GM12865 (cell line): ENCODE measurements at regions not wholly inside any gene's neighbourhood (a gene's known extent, or its start where the extent isn't known, plus 50 kb on each side); places are given as distances from the start of the nearest gene placed in this dataset.

Experiments
- DNase-seq: peaks from one replicate; pipeline ENCODE4 v3.0.0; 2010; ENCODE audit warnings: low read depth
- H3K4me3 ChIP-seq: 2 replicates; pipeline ENCODE4 v1.5.1; 2011; ENCODE audit warnings: mild to moderate bottlenecking, low read depth, low read length, control low read depth
- TF ChIP-seq, protein P1 (sequence below): IDR thresholded peaks from 2 replicates; pipeline ENCODE4 v1.5.1; 2011; ENCODE audit warnings: low read length, control low read depth, low read depth, inconsistent platforms; ENCODE audit not compliant: insufficient read depth; ENCODE audit errors: missing control alignments

DNA sequence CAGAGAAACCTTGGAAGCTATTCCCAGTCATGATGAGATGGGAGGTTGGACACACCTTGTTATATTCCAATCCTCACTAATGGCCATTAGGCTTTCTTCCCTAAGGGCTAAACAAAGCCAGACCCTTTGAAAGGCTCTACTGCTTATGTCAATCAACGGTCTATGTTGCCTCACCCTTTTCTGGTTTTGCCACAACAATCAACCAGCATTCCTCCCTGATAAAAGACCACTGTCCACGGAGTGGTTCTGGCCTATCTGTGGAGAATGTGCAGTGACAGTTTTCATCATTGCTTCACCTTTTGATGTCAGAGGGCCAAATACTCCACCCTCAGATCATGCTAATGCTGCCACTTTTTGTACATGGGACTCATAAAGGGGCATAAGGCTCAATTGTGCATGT is 913.4 kb downstream of the RPA4 start:
- DNase-seq: no peak
- TF ChIP-seq, protein P1, sequence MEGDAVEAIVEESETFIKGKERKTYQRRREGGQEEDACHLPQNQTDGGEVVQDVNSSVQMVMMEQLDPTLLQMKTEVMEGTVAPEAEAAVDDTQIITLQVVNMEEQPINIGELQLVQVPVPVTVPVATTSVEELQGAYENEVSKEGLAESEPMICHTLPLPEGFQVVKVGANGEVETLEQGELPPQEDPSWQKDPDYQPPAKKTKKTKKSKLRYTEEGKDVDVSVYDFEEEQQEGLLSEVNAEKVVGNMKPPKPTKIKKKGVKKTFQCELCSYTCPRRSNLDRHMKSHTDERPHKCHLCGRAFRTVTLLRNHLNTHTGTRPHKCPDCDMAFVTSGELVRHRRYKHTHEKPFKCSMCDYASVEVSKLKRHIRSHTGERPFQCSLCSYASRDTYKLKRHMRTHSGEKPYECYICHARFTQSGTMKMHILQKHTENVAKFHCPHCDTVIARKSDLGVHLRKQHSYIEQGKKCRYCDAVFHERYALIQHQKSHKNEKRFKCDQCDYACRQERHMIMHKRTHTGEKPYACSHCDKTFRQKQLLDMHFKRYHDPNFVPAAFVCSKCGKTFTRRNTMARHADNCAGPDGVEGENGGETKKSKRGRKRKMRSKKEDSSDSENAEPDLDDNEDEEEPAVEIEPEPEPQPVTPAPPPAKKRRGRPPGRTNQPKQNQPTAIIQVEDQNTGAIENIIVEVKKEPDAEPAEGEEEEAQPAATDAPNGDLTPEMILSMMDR: no peak
- H3K4me3 ChIP-seq: no peak overlapping the region

DNA sequence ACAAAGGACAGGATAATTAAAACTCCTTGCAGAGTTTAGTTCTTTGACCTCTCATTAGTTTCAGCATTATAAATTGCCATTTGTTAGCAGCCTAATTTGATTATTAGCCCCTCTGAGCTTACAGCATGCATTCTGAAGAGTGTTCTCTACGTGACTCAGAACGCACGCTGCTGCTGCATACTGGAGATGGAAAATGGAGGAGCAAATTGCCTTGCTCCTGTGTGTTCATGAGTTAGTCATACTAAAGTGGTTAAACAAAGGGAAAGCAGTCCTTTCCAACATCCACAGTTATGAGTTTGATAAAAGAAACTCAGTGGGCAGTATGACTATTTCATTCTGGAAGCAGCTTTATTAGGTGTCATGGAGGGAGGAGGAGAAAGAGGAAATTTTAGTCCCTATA is 922.5 kb downstream of the RPA4 start:
- H3K4me3 ChIP-seq: no peak overlapping the region

GRCh38 chrX:97806946-97807345 is 923.2 kb downstream of the RPA4 start:
- TF ChIP-seq, protein P1: no peak
- no peak for DNase-seq
- no peak overlapping the region for H3K4me3 ChIP-seq

More for the DNA sequence above, 922.5 kb downstream of the RPA4 start:
- DNase-seq: no peak
- TF ChIP-seq, protein P1: no peak

GRCh38 chrX:97820170-97820569 is 936.5 kb downstream of the RPA4 start:
- H3K4me3 ChIP-seq: no peak overlapping the region
- no peak for DNase-seq
- TF ChIP-seq, protein P1: no peak

DNA sequence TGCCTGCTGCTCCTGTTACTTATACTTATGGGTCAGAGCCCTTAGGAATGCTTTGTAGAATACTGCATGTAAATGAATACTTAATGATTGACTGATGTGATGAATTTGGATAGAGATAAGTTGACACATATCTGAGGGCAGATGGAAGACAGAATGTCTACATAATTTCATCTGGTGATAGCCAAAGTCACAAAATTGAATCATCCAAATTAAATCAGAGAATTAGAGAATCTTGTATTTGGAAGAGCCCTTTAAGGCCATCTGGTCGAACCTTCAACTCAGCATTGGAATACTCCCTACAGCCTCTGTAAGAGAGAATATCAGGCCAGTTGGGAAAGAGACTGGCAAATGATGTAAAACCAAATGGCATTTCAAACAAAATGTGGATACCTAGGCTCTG is 944.8 kb downstream of the RPA4 start:
- no peak overlapping the region for H3K4me3 ChIP-seq
- no peak for DNase-seq
- TF ChIP-seq, protein P1: no peak

GRCh38 chrX:97835969-97836368 is 952.3 kb downstream of the RPA4 start:
- H3K4me3 ChIP-seq: no peak overlapping the region
- no peak for DNase-seq
- TF ChIP-seq, protein P1: no peak

DNA sequence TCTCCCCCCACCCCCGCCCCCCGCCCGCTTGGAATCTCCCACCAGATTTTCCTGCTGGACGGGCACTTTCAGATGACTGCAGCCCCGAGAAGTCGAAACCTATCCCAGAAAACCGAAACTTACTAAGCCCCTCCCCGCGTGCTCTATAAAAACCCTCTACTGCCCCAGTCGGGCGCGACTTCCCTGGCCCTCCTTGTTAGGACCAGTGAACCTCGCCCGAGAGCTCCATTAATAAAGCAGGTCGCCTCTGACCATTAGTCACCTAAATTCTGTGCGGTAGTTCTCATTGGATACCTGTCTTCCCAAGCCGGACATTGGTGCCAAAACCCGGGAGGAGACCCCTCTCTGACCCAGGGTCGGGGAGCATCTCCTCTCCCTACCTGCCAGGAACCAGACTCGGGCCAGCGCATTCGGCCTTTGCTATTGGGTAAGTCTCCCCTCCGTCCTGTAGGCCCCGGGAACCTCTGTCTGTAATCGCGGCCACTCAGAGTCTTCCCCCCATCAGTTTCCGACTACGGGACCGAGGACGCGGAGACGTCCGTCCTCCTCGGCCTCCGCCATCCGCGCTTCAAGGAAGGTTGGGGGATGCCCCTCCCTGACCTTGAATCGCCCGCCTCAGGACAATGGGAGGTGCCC is 958.0 kb downstream of the RPA4 start:
- DNase-seq: no peak
- H3K4me3 ChIP-seq: no peak overlapping the region
- TF ChIP-seq, protein P1: no peak
